HepG2 (cell line): ENCODE measurements at regions not wholly inside any gene's neighbourhood (a gene's known extent, or its start where the extent isn't known, plus 50 kb on each side); places are given as distances from the start of the nearest gene placed in this dataset.
A peak's percentile ranks its signal among the peaks of the same experiment; 100 is the strongest.

Experiments
- ATF3 ChIP-seq: sonication (generic); formaldehyde crosslinking; IDR thresholded peaks from 2 replicates; pipeline ENCODE4 v1.4.0; 2020; ENCODE audit warnings: missing genetic modification reagents
- ATF7-NPFF ChIP-seq: sonication (generic); formaldehyde crosslinking; IDR thresholded peaks from 2 replicates; pipeline ENCODE4 v1.8.1; 2023; ENCODE audit warnings: mild to moderate bottlenecking, low read depth, missing genetic modification reagents, moderate library complexity
- HCFC1 ChIP-seq: fragments of 150-350 bp; IDR thresholded peaks from 2 replicates; pipeline ENCODE4 v1.6.1; 2014; ENCODE audit warnings: low read depth, low read length
- HOXA9 ChIP-seq: sonication (generic); formaldehyde crosslinking; IDR thresholded peaks from 2 replicates; pipeline ENCODE4 v1.8.1; 2022; ENCODE audit warnings: missing genetic modification reagents, mild to moderate bottlenecking, moderate library complexity, borderline replicate concordance
- KLF9 ChIP-seq: IDR thresholded peaks from 2 replicates; pipeline ENCODE4 v1.6.1; 2016; ENCODE audit warnings: low read depth
- MED1 ChIP-seq: sonication (generic); formaldehyde crosslinking; IDR thresholded peaks from 2 replicates; pipeline ENCODE4 v1.4.0; 2020; ENCODE audit warnings: missing genetic modification reagents
- MED8 ChIP-seq: sonication (generic); formaldehyde crosslinking; IDR thresholded peaks from 2 replicates; pipeline ENCODE4 v1.8.1; 2023; ENCODE audit warnings: mild to moderate bottlenecking, missing genetic modification reagents; ENCODE audit not compliant: insufficient replicate concordance
- MXD4 ChIP-seq: IDR thresholded peaks from 2 replicates; pipeline ENCODE4 v1.6.1; 2016; ENCODE audit warnings: mild to moderate bottlenecking, missing biosample characterization, missing genetic modification reagents
- PITX1 ChIP-seq: sonication (generic); formaldehyde crosslinking; IDR thresholded peaks from 2 replicates; pipeline ENCODE4 v1.5.1; 2020; ENCODE audit warnings: mild to moderate bottlenecking, missing genetic modification reagents
- RARA ChIP-seq: IDR thresholded peaks from 2 replicates; pipeline ENCODE4 v1.6.1; 2016; ENCODE audit warnings: missing genetic modification reagents, missing compliant biosample characterization
- REST ChIP-seq, 2 experiments: IDR thresholded peaks; 2 replicates each; pipeline ENCODE4 v1.6.1; 2011 to 2012; ENCODE audit warnings: low read length in 2 of 2, borderline replicate concordance in 1 of 2, low read depth in 1 of 2, mild to moderate bottlenecking in 1 of 2, moderate library complexity in 1 of 2
- STAG1 ChIP-seq: sonication (generic); formaldehyde crosslinking; IDR thresholded peaks from 2 replicates; pipeline ENCODE4 v1.4.0; 2020; ENCODE audit warnings: missing genetic modification reagents
- U2AF2 ChIP-seq: fragments of 200-400 bp; formaldehyde crosslinking; IDR thresholded peaks from 2 replicates; pipeline ENCODE4 v1.6.1; 2017; ENCODE audit warnings: low read depth, mild to moderate bottlenecking, low read length
- ZBTB25 ChIP-seq: IDR thresholded peaks from 2 replicates; pipeline ENCODE4 v1.6.1; 2018; ENCODE audit warnings: missing genetic modification reagents
- ZNF142 ChIP-seq: sonication (generic); formaldehyde crosslinking; IDR thresholded peaks from 2 replicates; pipeline ENCODE4 v1.4.0; 2020; ENCODE audit warnings: missing genetic modification reagents
- ZNF569 ChIP-seq: sonication (generic); formaldehyde crosslinking; IDR thresholded peaks from 2 replicates; pipeline ENCODE4 v1.5.0; 2020; ENCODE audit warnings: mild to moderate bottlenecking, missing genetic modification reagents, moderate library complexity, borderline replicate concordance
- ZNF790 ChIP-seq: sonication (generic); formaldehyde crosslinking; IDR thresholded peaks from 2 replicates; pipeline ENCODE4 v1.8.0; 2022; ENCODE audit warnings: missing genetic modification reagents, mild to moderate bottlenecking, borderline replicate concordance
- ZNF816 ChIP-seq: sonication (generic); formaldehyde crosslinking; IDR thresholded peaks from 2 replicates; pipeline ENCODE4 v1.8.0; 2022; ENCODE audit warnings: missing genetic modification reagents, mild to moderate bottlenecking, borderline replicate concordance

- TF ChIP-seq ZNF569 (0 out of 2 replicates have a peak, but pooled peaks have one; percentile 63), PITX1 (CRISPR knock-in tag) (peak; percentile 54; the same call in 1 of the 2 replicates), ATF7-NPFF (CRISPR knock-in tag) (peak; percentile 59; the same call in 1 of the 2 replicates), ZNF142 (CRISPR knock-in tag) (no peak), ZNF816 (CRISPR knock-in tag) (no peak), RARA (CRISPR knock-in tag) (peak; percentile 52), REST (IDR thresholded peaks at IDR 0.05; ENCODE audit: borderline replicate concordance in 1 of 2, low read depth in 1 of 2, low read length in 2 of 2) (no peak), HOXA9 (no peak), KLF9 (CRISPR knock-in tag) (no peak), U2AF2 (no peak), ZNF790 (CRISPR knock-in tag) (0 out of 2 replicates have a peak, but pooled peaks have one; percentile 32), MED1 (CRISPR knock-in tag) (peak; percentile 10; the same call in 1 of the 2 replicates), MXD4 (CRISPR knock-in tag) (0 out of 2 replicates have a peak, but pooled peaks have one; percentile 42), MED8 (CRISPR knock-in tag) (peak; percentile 24), HCFC1 (no peak), STAG1 (CRISPR knock-in tag) (peak; percentile 97), ATF3 (no peak), ZBTB25 (CRISPR knock-in tag) (no peak; the same call in 1 of the 2 replicates)
These were observed 93.7 kb upstream of the PRNP start (continued) for GRCh38 chr20:4592316-4593148.
